ENCODE measurements at regions not wholly inside any gene's neighbourhood (a gene's known extent, or its start where the extent isn't known, plus 50 kb on each side); places are given as distances from the start of the nearest gene placed in this dataset.
"Not testable (repeated sequence)": the region's sequence is repeated elsewhere in the genome, so short reads cannot be mapped to it uniquely, and the experiment has no call there.

- no peaks in the 10 kb centered on the region for H3K27me3 ChIP-seq (replicated peaks; ENCODE audit: control insufficient read depth, insufficient read depth, low read length)
- no peak for DNase-seq (ENCODE audit: low read depth)
- H3K4me3 ChIP-seq (ENCODE audit: low read length) = no peak overlapping the region
Observed at GRCh38 chr2:193868833-193869232, 1674.1 kb upstream of the TMEFF2 start.

GRCh38 chr2:193868132-193868531, 1673.4 kb upstream of the TMEFF2 start:
- Histone ChIP-seq H3K4me3 (ENCODE audit: low read length) (no peak overlapping the region), H3K36me3 (ENCODE audit: control insufficient read depth, insufficient read depth, low read length, severe bottlenecking) (no peaks in the 10 kb centered on the region), H3K4me1 (ENCODE audit: control insufficient read depth, insufficient read depth, low read length) (no peaks in the 10 kb centered on the region), H3K27me3 (replicated peaks; ENCODE audit: control insufficient read depth, insufficient read depth, low read length) (no peaks in the 10 kb centered on the region), H3K9ac (ENCODE audit: low read length) (no peak overlapping the region), H3K9me3 (ENCODE audit: control insufficient read depth, low read length) (no peaks in the 10 kb centered on the region)
- no peak for DNase-seq (ENCODE audit: low read depth)

More at GRCh38 chr2:193868833-193869232, 1674.1 kb upstream of the TMEFF2 start:
- Histone ChIP-seq H3K9me3 (ENCODE audit: control insufficient read depth, low read length) (no peaks in the 10 kb centered on the region), H3K36me3 (ENCODE audit: control insufficient read depth, insufficient read depth, low read length, severe bottlenecking) (no peaks in the 10 kb centered on the region), H3K9ac (ENCODE audit: low read length) (no peak overlapping the region), H3K4me1 (ENCODE audit: control insufficient read depth, insufficient read depth, low read length) (no peaks in the 10 kb centered on the region)

- H3K4me3 ChIP-seq (ENCODE audit: low read length) = no peak overlapping the region
- no peaks in the 10 kb centered on the region for H3K9me3 ChIP-seq (ENCODE audit: control insufficient read depth, low read length)
- H3K4me1 ChIP-seq (ENCODE audit: control insufficient read depth, insufficient read depth, low read length) = no peaks in the 10 kb centered on the region
- H3K27me3 ChIP-seq (replicated peaks; ENCODE audit: control insufficient read depth, insufficient read depth, low read length) = no peaks in the 10 kb centered on the region
- H3K36me3 ChIP-seq (ENCODE audit: control insufficient read depth, insufficient read depth, low read length, severe bottlenecking) = no peaks in the 10 kb centered on the region
- no peak for DNase-seq (ENCODE audit: low read depth)
- H3K9ac ChIP-seq (ENCODE audit: low read length) = no peak overlapping the region
Observed at GRCh38 chr2:193867454-193867853, 1672.7 kb upstream of the TMEFF2 start.

DNA sequence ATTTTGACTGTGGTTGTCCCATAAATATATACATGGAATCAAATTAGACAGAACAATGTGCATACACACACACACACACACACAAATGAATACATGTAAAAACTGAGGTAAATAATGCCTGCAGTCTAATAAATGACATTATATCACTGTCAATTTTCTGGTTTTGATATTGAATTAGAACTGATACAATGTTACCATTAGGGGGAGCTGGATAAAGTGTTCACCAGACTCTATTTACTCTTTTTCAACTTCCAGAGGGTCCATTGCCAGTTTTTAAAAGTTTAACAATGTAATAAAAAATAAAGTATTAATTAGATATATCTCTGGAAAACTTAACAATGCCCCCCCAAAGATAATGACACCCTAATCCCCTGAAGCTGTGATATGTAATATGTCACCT, 1666.8 kb upstream of the TMEFF2 start:
- H3K4me1 ChIP-seq (ENCODE audit: control insufficient read depth, insufficient read depth, low read length) = peaks cover 6% of the 10 kb centered on the region
- no peaks in the 10 kb centered on the region for H3K27me3 ChIP-seq (replicated peaks; ENCODE audit: control insufficient read depth, insufficient read depth, low read length)
- DNase-seq (ENCODE audit: low read depth) = no peak
- H3K4me3 ChIP-seq (ENCODE audit: low read length) = no peak overlapping the region
- H3K9me3 ChIP-seq (ENCODE audit: control insufficient read depth, low read length) = no peaks in the 10 kb centered on the region
- no peaks in the 10 kb centered on the region for H3K36me3 ChIP-seq (ENCODE audit: control insufficient read depth, insufficient read depth, low read length, severe bottlenecking)
- H3K9ac ChIP-seq (ENCODE audit: low read length) = no peak overlapping the region

- H3K4me3 ChIP-seq (ENCODE audit: low read length) = no peak overlapping the region
- no peaks in the 10 kb centered on the region for H3K9me3 ChIP-seq (ENCODE audit: control insufficient read depth, low read length)
- DNase-seq (ENCODE audit: low read depth) = no peak
- peaks cover 19% of the 10 kb centered on the region for H3K4me1 ChIP-seq (ENCODE audit: control insufficient read depth, insufficient read depth, low read length)
- H3K27me3 ChIP-seq (replicated peaks; ENCODE audit: control insufficient read depth, insufficient read depth, low read length) = no peaks in the 10 kb centered on the region
- peak overlapping the region; percentile 66 for H3K9ac ChIP-seq (ENCODE audit: low read length)
- H3K36me3 ChIP-seq (ENCODE audit: control insufficient read depth, insufficient read depth, low read length, severe bottlenecking) = no peaks in the 10 kb centered on the region
Observed at GRCh38 chr2:193847991-193848390, 1653.3 kb upstream of the TMEFF2 start.

DNA sequence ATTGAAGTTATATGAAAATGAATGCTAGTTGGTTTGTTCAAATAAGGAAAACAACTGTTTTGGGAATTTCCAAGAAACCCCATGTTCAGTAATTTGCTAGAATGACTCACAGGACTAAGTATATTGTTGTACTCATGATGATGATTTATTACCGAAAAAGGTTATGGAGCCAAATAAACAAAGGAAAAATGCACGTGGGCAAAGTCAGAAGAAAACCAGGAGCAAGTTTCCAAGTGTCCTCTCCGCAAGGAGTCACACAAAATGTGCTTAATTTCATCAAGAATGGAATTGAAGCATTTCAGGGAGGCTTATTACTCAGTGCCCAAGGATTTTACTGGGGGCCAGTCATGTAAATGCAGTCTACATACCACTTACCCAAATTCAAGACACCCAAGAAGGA, 1652.4 kb upstream of the TMEFF2 start:
- no peaks in the 10 kb centered on the region for H3K9me3 ChIP-seq (ENCODE audit: control insufficient read depth, low read length)
- DNase-seq (ENCODE audit: low read depth) = peak; percentile 58
- no peak overlapping the region for H3K4me3 ChIP-seq (ENCODE audit: low read length)
- peaks cover 26% of the 10 kb centered on the region for H3K4me1 ChIP-seq (ENCODE audit: control insufficient read depth, insufficient read depth, low read length)
- peak overlapping the region; percentile 66 for H3K9ac ChIP-seq (ENCODE audit: low read length)
- H3K36me3 ChIP-seq (ENCODE audit: control insufficient read depth, insufficient read depth, low read length, severe bottlenecking) = no peaks in the 10 kb centered on the region
- H3K27me3 ChIP-seq (replicated peaks; ENCODE audit: control insufficient read depth, insufficient read depth, low read length) = no peaks in the 10 kb centered on the region

DNA sequence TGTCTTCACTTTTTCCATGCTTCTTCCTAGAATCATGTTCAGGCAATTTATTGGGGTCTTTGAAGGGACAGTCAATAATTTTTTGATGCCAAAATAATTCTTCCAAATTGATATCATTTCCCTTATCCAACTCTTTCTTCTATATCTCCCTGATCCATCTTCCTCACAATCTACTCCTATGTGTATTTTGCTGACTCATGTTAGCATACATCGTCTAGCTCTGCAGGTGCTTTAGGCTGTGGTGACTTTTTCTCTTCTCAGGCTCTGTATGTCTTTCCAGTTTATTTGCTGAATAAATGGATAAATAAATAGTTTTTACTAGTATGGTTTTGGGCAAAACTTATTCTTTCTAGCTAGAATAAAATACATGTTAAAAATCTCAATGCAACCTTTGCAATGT, 1650.9 kb upstream of the TMEFF2 start:
- H3K9me3 ChIP-seq (ENCODE audit: control insufficient read depth, low read length) = no peaks in the 10 kb centered on the region
- H3K4me1 ChIP-seq (ENCODE audit: control insufficient read depth, insufficient read depth, low read length) = peaks cover 39% of the 10 kb centered on the region
- H3K27me3 ChIP-seq (replicated peaks; ENCODE audit: control insufficient read depth, insufficient read depth, low read length) = no peaks in the 10 kb centered on the region
- no peak overlapping the region for H3K9ac ChIP-seq (ENCODE audit: low read length)
- H3K4me3 ChIP-seq (ENCODE audit: low read length) = no peak overlapping the region
- DNase-seq (ENCODE audit: low read depth) = no peak
- H3K36me3 ChIP-seq (ENCODE audit: control insufficient read depth, insufficient read depth, low read length, severe bottlenecking) = no peaks in the 10 kb centered on the region

GRCh38 chr2:193843675-193844074, 1648.9 kb upstream of the TMEFF2 start:
- Histone ChIP-seq H3K9ac (ENCODE audit: low read length) (no peak overlapping the region), H3K4me3 (ENCODE audit: low read length) (no peak overlapping the region), H3K36me3 (ENCODE audit: control insufficient read depth, insufficient read depth, low read length, severe bottlenecking) (no peaks in the 10 kb centered on the region), H3K27me3 (replicated peaks; ENCODE audit: control insufficient read depth, insufficient read depth, low read length) (no peaks in the 10 kb centered on the region), H3K4me1 (ENCODE audit: control insufficient read depth, insufficient read depth, low read length) (peaks cover 42% of the 10 kb centered on the region), H3K9me3 (ENCODE audit: control insufficient read depth, low read length) (no peaks in the 10 kb centered on the region)
- DNase-seq (ENCODE audit: low read depth) = no peak

DNA sequence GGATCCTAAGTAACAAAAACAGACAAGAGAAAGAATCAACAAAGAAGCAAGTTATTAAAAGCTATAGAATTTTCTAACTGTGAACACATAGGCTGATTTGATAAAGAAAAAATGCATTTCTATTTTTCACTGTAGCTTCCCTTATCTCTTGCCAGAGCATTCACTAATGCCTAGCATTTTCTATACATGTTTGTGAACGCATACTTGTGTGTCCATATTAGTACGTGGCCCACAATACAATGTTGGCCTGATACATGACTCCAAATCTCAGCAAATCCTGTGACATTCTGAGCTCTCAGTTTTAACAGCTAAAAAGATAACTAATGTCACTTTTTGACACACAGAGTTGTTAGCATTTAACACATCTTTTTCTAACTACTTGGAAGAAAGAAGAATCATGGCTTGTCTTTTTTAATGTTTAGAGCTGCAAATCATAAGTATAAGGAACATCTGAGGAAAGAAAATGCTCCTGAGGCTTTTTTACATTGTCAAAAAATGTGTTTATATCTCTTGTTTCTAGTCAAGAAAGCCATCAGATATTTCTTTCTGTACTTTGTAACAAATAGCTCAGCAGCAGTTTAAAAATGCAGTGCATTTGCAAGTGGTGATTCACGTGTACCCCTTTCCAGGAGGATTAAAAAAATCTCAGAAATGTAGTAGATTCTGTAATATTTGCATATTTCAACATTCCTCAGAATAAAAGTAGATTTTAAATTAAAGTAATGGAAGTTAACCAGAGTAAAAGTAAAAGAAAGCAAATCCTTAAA, 1646.8 kb upstream of the TMEFF2 start:
- no peak overlapping the region for H3K4me3 ChIP-seq (ENCODE audit: low read length)
- no peaks in the 10 kb centered on the region for H3K27me3 ChIP-seq (replicated peaks; ENCODE audit: control insufficient read depth, insufficient read depth, low read length)
- H3K36me3 ChIP-seq (ENCODE audit: control insufficient read depth, insufficient read depth, low read length, severe bottlenecking) = no peaks in the 10 kb centered on the region
- DNase-seq (ENCODE audit: low read depth) = peak; percentile 69
- peaks cover 46% of the 10 kb centered on the region for H3K4me1 ChIP-seq (ENCODE audit: control insufficient read depth, insufficient read depth, low read length)
- H3K9me3 ChIP-seq (ENCODE audit: control insufficient read depth, low read length) = no peaks in the 10 kb centered on the region
- peak overlapping the region; percentile 73 for H3K9ac ChIP-seq (ENCODE audit: low read length)

- Histone ChIP-seq H3K4me3 (ENCODE audit: low read length) (peak overlapping the region; percentile 71), H3K9me3 (ENCODE audit: control insufficient read depth, low read length) (peaks cover 3% of the 10 kb centered on the region), H3K27me3 (replicated peaks; ENCODE audit: control insufficient read depth, insufficient read depth, low read length) (no peaks in the 10 kb centered on the region), H3K9ac (ENCODE audit: low read length) (peak overlapping the region; percentile 72), H3K36me3 (ENCODE audit: control insufficient read depth, insufficient read depth, low read length, severe bottlenecking) (no peaks in the 10 kb centered on the region), H3K4me1 (ENCODE audit: control insufficient read depth, insufficient read depth, low read length) (peaks cover 37% of the 10 kb centered on the region)
- peak; percentile 71 for DNase-seq (ENCODE audit: low read depth)
Observed at GRCh38 chr2:193837111-193837738, 1642.5 kb upstream of the TMEFF2 start.

DNA sequence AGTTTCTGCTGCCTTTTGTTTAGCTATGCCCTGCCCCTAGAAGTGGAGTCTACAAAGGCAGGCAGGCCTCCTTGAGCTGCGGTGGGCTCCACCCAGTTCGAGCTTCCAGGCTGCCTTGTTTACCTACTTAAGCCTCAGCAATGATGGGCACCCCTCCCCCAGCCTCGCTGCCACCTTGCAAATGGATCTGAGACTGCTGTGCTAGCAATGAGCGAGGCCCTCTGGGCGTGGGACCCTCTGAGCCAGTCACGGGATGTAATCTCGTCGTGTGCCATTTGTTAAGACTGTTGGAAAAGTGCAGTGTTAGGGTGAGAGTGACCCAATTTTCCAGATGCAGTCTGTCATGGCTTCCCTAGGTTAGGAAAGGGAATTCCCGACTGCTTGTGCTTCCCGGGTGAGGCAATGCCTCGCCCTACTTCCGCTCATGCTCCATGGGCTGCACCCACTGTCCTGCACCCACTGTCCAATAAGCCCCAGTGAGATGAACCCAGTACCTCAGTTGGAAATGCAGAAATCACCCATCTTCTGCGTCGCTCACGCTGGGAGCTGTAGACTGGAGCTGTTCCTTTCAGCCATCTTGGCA, 1641.8 kb upstream of the TMEFF2 start:
- H3K36me3 ChIP-seq (ENCODE audit: control insufficient read depth, insufficient read depth, low read length, severe bottlenecking); H3K9me3 ChIP-seq (ENCODE audit: control insufficient read depth, low read length); DNase-seq (ENCODE audit: low read depth); H3K27me3 ChIP-seq (replicated peaks; ENCODE audit: control insufficient read depth, insufficient read depth, low read length): not testable (repeated sequence)
- H3K4me1 ChIP-seq (ENCODE audit: control insufficient read depth, insufficient read depth, low read length) = peaks cover 32% of the 10 kb centered on the region
- peak overlapping the region; percentile 72 for H3K9ac ChIP-seq (ENCODE audit: low read length)
- peak overlapping the region; percentile 71 for H3K4me3 ChIP-seq (ENCODE audit: low read length)
